IMR-90 (cell line): ENCODE measurements at regions not wholly inside any gene's neighbourhood (a gene's known extent, or its start where the extent isn't known, plus 50 kb on each side); places are given as distances from the start of the nearest gene placed in this dataset.

Experiments used
- ATAC-seq: fragments of 200-7000 bp; cut with Tn5 transposase; 2 replicates; pipeline ENCODE4 v1.9.1; 2020; ENCODE audit warnings: low read depth, mild to moderate bottlenecking, moderate library complexity
- BruUV-seq: library from RNA; stranded (reverse); fragments of 400-500 nt; replicated peaks from 2 replicates; lab custom pipeline; 2021; lab: Mats Ljungman, UMichigan
- CTCF ChIA-PET: fragments of 300-600 bp; formaldehyde crosslinking; extraction: SDS; loops from one replicate; lab custom pipeline; 2021; ENCODE audit warnings: antibody characterized with exemption; lab: Yijun Ruan, JAX
- POLR2A ChIA-PET: fragments of 300-600 bp; sonication (Branson Sonifier 250); formaldehyde crosslinking; loops from one replicate; lab custom pipeline; 2022; ENCODE audit warnings: antibody characterized with exemption; ENCODE audit not compliant: unreplicated experiment; lab: Charles Lee
- DNase-seq: peaks from one replicate; pipeline ENCODE4 v3.0.0; 2013
- H2AFZ ChIP-seq: replicated peaks from 2 replicates; pipeline ENCODE3; 2013; ENCODE audit warnings: low read length, mild to moderate bottlenecking; ENCODE audit not compliant: poor library complexity
- H2AK5ac ChIP-seq: 2 replicates; pipeline ENCODE4 v1.6.1; 2013; ENCODE audit warnings: low read depth, low read length, inconsistent platforms
- H2AK9ac ChIP-seq: replicated peaks from 2 replicates; pipeline ENCODE3; 2013; ENCODE audit warnings: mild to moderate bottlenecking, low read depth, low read length, moderate library complexity; ENCODE audit not compliant: poor library complexity
- H2BK120ac ChIP-seq: 2 replicates; pipeline ENCODE4 v1.6.1; 2013; ENCODE audit warnings: low read depth, low read length, inconsistent platforms
- H2BK15ac ChIP-seq: 3 replicates; pipeline ENCODE4 v1.6.1; 2013; ENCODE audit warnings: low read depth, low read length, inconsistent platforms
- H2BK20ac ChIP-seq: 2 replicates; pipeline ENCODE4 v1.6.1; 2013; ENCODE audit warnings: low read depth, mild to moderate bottlenecking, inconsistent platforms, low read length, moderate library complexity
- H2BK5ac ChIP-seq: 2 replicates; pipeline ENCODE4 v1.6.1; 2013; ENCODE audit warnings: mild to moderate bottlenecking, low read depth, low read length, inconsistent platforms; ENCODE audit not compliant: poor library complexity, severe bottlenecking
- H3K14ac ChIP-seq: replicated peaks from 2 replicates; pipeline ENCODE4 v1.6.1; 2013; ENCODE audit warnings: low read depth, low read length, inconsistent platforms
- H3K18ac ChIP-seq: 2 replicates; pipeline ENCODE4 v1.6.1; 2013; ENCODE audit warnings: low read depth, low read length, control low read depth
- H3K23ac ChIP-seq: 2 replicates; pipeline ENCODE4 v1.6.1; 2013; ENCODE audit warnings: low read depth, low read length, inconsistent platforms
- H3K27ac ChIP-seq: 2 replicates; pipeline ENCODE4 v1.5.1; 2013; ENCODE audit warnings: mild to moderate bottlenecking, control low read depth, low read length; ENCODE audit not compliant: insufficient read depth
- H3K27me3 ChIP-seq: 2 replicates; pipeline ENCODE4 v1.6.1; 2013; ENCODE audit warnings: low read length; ENCODE audit not compliant: control insufficient read depth, insufficient read depth
- H3K36me3 ChIP-seq: 2 replicates; pipeline ENCODE4 v1.6.1; 2013; ENCODE audit warnings: low read length, mixed read lengths; ENCODE audit not compliant: control insufficient read depth, insufficient read depth
- H3K4ac ChIP-seq: 2 replicates; pipeline ENCODE4 v1.6.1; 2013; ENCODE audit warnings: low read depth, low read length, inconsistent platforms
- H3K4me1 ChIP-seq: 2 replicates; pipeline ENCODE4 v1.6.1; 2013; ENCODE audit warnings: low read length, mixed read lengths; ENCODE audit not compliant: control insufficient read depth, insufficient read depth
- H3K4me2 ChIP-seq: 2 replicates; pipeline ENCODE4 v1.6.1; 2013; ENCODE audit warnings: low read depth, mild to moderate bottlenecking, control low read depth, low read length, moderate library complexity
- H3K4me3 ChIP-seq: 2 replicates; pipeline ENCODE4 v1.5.1; 2013; ENCODE audit warnings: low read depth, mild to moderate bottlenecking, control low read depth, low read length, moderate library complexity; ENCODE audit not compliant: insufficient read depth
- H3K56ac ChIP-seq: 2 replicates; pipeline ENCODE4 v1.6.1; 2013; ENCODE audit warnings: low read length, inconsistent platforms; ENCODE audit not compliant: insufficient read depth; ENCODE audit errors: extremely low read depth
- H3K79me1 ChIP-seq, 2 experiments: 2 replicates each; pipeline ENCODE4 v1.6.1; 2013; ENCODE audit warnings: low read length in 2 of 2, inconsistent platforms in 1 of 2, low read depth in 1 of 2
- H3K9ac ChIP-seq: 2 replicates; pipeline ENCODE4 v1.6.1; 2013; ENCODE audit warnings: low read depth, low read length, control low read depth
- H3K9me1 ChIP-seq: 2 replicates; pipeline ENCODE4 v1.6.1; 2013; ENCODE audit warnings: low read length, inconsistent platforms; ENCODE audit not compliant: insufficient read depth
- H3K9me3 ChIP-seq: 2 replicates; pipeline ENCODE4 v1.6.1; 2013; ENCODE audit warnings: low read length; ENCODE audit not compliant: control insufficient read depth, insufficient read depth
- H4K20me1 ChIP-seq: 2 replicates; pipeline ENCODE4 v1.6.1; 2013; ENCODE audit warnings: low read length, inconsistent platforms; ENCODE audit not compliant: insufficient read depth
- H4K5ac ChIP-seq: 2 replicates; pipeline ENCODE4 v1.6.1; 2013; ENCODE audit warnings: mild to moderate bottlenecking, low read depth, low read length, control low read depth
- H4K8ac ChIP-seq, 2 experiments: 2 replicates each; pipeline ENCODE4 v1.6.1; 2013; ENCODE audit warnings: low read depth in 2 of 2, low read length in 2 of 2, control low read depth in 1 of 2, inconsistent platforms in 1 of 2
- H4K91ac ChIP-seq: 2 replicates; pipeline ENCODE4 v1.6.1; 2013; ENCODE audit warnings: low read depth, low read length, inconsistent platforms; ENCODE audit not compliant: insufficient read depth
- CEBPB ChIP-seq: IDR thresholded peaks from 2 replicates; pipeline ENCODE4 v1.6.1; 2012; ENCODE audit warnings: low read depth, low read length, improper control_type of control experiment
- MAZ ChIP-seq: IDR thresholded peaks from 2 replicates; pipeline ENCODE4 v1.6.1; 2012; ENCODE audit warnings: low read depth, mild to moderate bottlenecking, low read length, improper control_type of control experiment, moderate library complexity, borderline replicate concordance
- WGBS, 2 experiments: methylation state at CpG; one replicate each; pipeline versions ENCODE4 v1.1.5 to v1.1.7; 2013; ENCODE audit warnings: missing lambda C conversion rate in 2 of 2; ENCODE audit not compliant: insufficient read length in 1 of 2; ENCODE audit errors: extremely low coverage in 2 of 2; 5-methylcytosine and 5-hydroxymethylcytosine counted together
- dilution Hi-C: fragments of 300-500 bp; cut with HindIII; formaldehyde crosslinking; loops from one replicate; pipeline ENCODE4 v1.14.3; 2018; ENCODE audit warnings: low sequenced_read_pairs; ENCODE audit not compliant: unreplicated experiment
- in situ Hi-C: fragments of 300-500 bp; cut with MboI; formaldehyde crosslinking; loops from 3 replicates; pipeline ENCODE4 v1.14.3; 2019; ENCODE audit warnings: low sequenced_read_pairs, inconsistent platforms, mixed read lengths
- intact Hi-C: fragments of 100-400 bp; cut with micrococcal nuclease; formaldehyde crosslinking; loops from 2 replicates; pipeline ENCODE4 v1.10.0; 2022

DNA sequence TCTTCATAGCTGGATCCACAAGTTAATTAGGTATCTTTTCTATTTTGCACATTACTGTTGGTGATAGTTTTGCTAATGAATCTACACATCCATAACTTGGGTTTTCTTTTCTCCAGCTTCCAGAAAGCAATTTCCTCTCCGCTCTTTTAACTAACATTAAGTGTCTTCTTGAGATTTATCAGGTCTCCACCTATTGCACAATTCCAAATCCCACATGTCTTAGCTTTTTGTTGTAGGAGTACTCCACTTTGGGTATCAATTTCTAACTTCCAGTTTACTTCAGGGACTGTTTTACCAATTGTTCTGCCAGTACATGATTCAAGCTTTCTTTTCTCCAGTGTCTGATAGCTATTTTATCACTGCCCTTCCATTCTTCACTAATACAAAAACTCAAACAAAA is 129.6 kb downstream of the OLFM4 start:
- ATAC-seq = no peak
- BruUV-seq = no TSS peak
- POLR2A ChIA-PET = no interaction called here
- H3K27me3 ChIP-seq = no peaks in the 10 kb centered on the region
- WGBS, 2 experiments = no CpG with 5 or more reads among the region's 1 CpG
- no peak overlapping the region for H3K4ac ChIP-seq
- H2BK20ac ChIP-seq = no peak overlapping the region
- in situ Hi-C loops (no loop called here), dilution Hi-C loops (no loop called here), intact Hi-C loops (no loop called here)
- CTCF ChIA-PET = no interaction called here
- H2AK9ac ChIP-seq = no peak overlapping the region
- TF ChIP-seq MAZ (no peak), CEBPB (peak; percentile 50; the same call in 1 of the 2 replicates)
- no peak overlapping the region for H4K5ac ChIP-seq
- H3K18ac ChIP-seq = no peak overlapping the region
- no peak overlapping the region for H3K9ac ChIP-seq
- H2BK120ac ChIP-seq = no peak overlapping the region
- no peak overlapping the region for H3K4me3 ChIP-seq
- H2BK15ac ChIP-seq = no peak overlapping the region
- H3K79me1 ChIP-seq = no peaks in the 10 kb centered on the region
- H2BK5ac ChIP-seq = no peak overlapping the region
- H3K4me2 ChIP-seq = no peak overlapping the region
- H2AK5ac ChIP-seq = no peak overlapping the region
- H4K20me1 ChIP-seq = no peaks in the 10 kb centered on the region
- H3K27ac ChIP-seq = no peak overlapping the region
- H2AFZ ChIP-seq = no peak overlapping the region
- no peak overlapping the region for H4K8ac ChIP-seq
- no peaks in the 10 kb centered on the region for H3K36me3 ChIP-seq
- no peak overlapping the region for H3K23ac ChIP-seq
- no peak overlapping the region for H3K56ac ChIP-seq
- H4K91ac ChIP-seq = no peak overlapping the region
- H3K9me3 ChIP-seq = no peaks in the 10 kb centered on the region
- H3K14ac ChIP-seq = no peak overlapping the region
- no peaks in the 10 kb centered on the region for H3K9me1 ChIP-seq
- H3K4me1 ChIP-seq = no peaks in the 10 kb centered on the region
- no peak for DNase-seq
